ENCODE measurements at regions not wholly inside any gene's neighbourhood (a gene's known extent, or its start where the extent isn't known, plus 50 kb on each side); places are given as distances from the start of the nearest gene placed in this dataset.

DNA sequence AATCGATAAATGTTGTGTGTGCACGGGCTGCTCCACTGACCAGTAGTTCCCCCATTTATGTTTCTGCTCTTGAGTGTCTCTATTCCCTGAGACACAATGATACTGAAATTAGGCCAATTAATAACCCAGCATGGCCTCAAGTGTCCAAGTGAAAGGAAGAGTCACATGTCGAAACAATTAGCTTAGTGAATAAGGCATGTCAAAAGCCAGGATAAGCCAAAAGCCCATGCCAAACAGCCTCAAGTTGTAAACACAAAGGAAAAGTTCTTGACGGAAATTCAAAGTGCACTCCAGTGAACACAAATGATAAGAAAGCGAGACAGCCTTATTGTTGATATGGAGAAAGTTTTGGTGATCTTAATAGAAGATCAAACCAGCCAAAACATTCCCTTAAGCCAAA lies 167.1 kb upstream of the C1QTNF7 start:
- no peak overlapping the region for H3K4me3 ChIP-seq (ENCODE audit: low read length)
- H3K36me3 ChIP-seq (replicated peaks; ENCODE audit: insufficient read depth, low read length), result no peaks in the 10 kb centered on the region
- H3K9me2 ChIP-seq (replicated peaks; ENCODE audit: insufficient read depth, low read length), result no peaks in the 10 kb centered on the region
- H3K27ac ChIP-seq (ENCODE audit: low read length), result no peak overlapping the region
- H3K9ac ChIP-seq (ENCODE audit: low read length), result no peak overlapping the region
- H3K9me3 ChIP-seq (replicated peaks; ENCODE audit: insufficient read depth, low read length), result no peaks in the 10 kb centered on the region
- no peak for DNase-seq
- H4K20me1 ChIP-seq (ENCODE audit: insufficient read depth, low read length), result no peaks in the 10 kb centered on the region
- H3K79me2 ChIP-seq (ENCODE audit: low read length), result no peaks in the 10 kb centered on the region
- H3K4me1 ChIP-seq (ENCODE audit: low read length), result no peaks in the 10 kb centered on the region
- no peak overlapping the region for H3K4me2 ChIP-seq (ENCODE audit: low read depth, low read length)
- TF ChIP-seq EZH2 (optimal IDR thresholded peaks at IDR 0.05; ENCODE audit: low read depth, low read length) (no peak), EZH2phosphoT487 (IDR thresholded peaks at IDR 0.05; ENCODE audit: low read length) (no peak)
- TF ChIP-seq, protein P1, sequence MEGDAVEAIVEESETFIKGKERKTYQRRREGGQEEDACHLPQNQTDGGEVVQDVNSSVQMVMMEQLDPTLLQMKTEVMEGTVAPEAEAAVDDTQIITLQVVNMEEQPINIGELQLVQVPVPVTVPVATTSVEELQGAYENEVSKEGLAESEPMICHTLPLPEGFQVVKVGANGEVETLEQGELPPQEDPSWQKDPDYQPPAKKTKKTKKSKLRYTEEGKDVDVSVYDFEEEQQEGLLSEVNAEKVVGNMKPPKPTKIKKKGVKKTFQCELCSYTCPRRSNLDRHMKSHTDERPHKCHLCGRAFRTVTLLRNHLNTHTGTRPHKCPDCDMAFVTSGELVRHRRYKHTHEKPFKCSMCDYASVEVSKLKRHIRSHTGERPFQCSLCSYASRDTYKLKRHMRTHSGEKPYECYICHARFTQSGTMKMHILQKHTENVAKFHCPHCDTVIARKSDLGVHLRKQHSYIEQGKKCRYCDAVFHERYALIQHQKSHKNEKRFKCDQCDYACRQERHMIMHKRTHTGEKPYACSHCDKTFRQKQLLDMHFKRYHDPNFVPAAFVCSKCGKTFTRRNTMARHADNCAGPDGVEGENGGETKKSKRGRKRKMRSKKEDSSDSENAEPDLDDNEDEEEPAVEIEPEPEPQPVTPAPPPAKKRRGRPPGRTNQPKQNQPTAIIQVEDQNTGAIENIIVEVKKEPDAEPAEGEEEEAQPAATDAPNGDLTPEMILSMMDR (IDR thresholded peaks at IDR 0.05; ENCODE audit: low read length), result no peak
- no peak overlapping the region for H2AFZ ChIP-seq (ENCODE audit: low read length)
- no peaks in the 10 kb centered on the region for H3F3A ChIP-seq (ENCODE audit: insufficient read depth, low read length)
- no peaks in the 10 kb centered on the region for H3K27me3 ChIP-seq (replicated peaks; ENCODE audit: insufficient read depth, low read length)

DNA sequence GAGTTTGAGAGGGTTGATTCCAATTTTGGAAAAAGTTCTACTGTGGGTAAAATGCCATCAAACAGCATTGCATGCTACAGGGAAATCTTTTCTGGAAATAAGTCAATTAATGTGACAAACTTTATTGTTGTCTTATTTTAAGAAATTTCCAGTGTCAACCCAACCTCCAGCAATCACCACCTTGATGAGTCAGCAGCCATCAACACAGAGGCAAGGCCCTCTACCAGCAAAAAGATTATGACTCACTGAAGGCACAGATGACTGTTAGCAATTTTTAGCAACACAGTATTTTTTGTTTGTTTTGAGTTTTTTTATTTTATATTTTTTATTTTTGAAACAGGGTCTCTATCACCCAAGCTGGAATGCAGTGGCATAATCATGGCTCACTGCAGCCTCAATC lies 165.4 kb upstream of the C1QTNF7 start:
- no peaks in the 10 kb centered on the region for H3K9me3 ChIP-seq (replicated peaks; ENCODE audit: insufficient read depth, low read length)
- TF ChIP-seq EZH2phosphoT487 (IDR thresholded peaks at IDR 0.05; ENCODE audit: low read length), result no peak
- no peak for TF ChIP-seq EZH2 (optimal IDR thresholded peaks at IDR 0.05; ENCODE audit: low read depth, low read length)
- TF ChIP-seq, protein P1 (IDR thresholded peaks at IDR 0.05; ENCODE audit: low read length), result no peak
- H3K4me3 ChIP-seq (ENCODE audit: low read length), result no peak overlapping the region
- H3K9ac ChIP-seq (ENCODE audit: low read length), result no peak overlapping the region
- H3F3A ChIP-seq (ENCODE audit: insufficient read depth, low read length), result no peaks in the 10 kb centered on the region
- no peaks in the 10 kb centered on the region for H3K9me2 ChIP-seq (replicated peaks; ENCODE audit: insufficient read depth, low read length)
- H3K36me3 ChIP-seq (replicated peaks; ENCODE audit: insufficient read depth, low read length), result no peaks in the 10 kb centered on the region
- H2AFZ ChIP-seq (ENCODE audit: low read length), result no peak overlapping the region
- H3K4me1 ChIP-seq (ENCODE audit: low read length), result no peaks in the 10 kb centered on the region
- no peak overlapping the region for H3K4me2 ChIP-seq (ENCODE audit: low read depth, low read length)
- H3K27me3 ChIP-seq (replicated peaks; ENCODE audit: insufficient read depth, low read length), result no peaks in the 10 kb centered on the region
- no peak for DNase-seq
- no peaks in the 10 kb centered on the region for H3K79me2 ChIP-seq (ENCODE audit: low read length)
- H3K27ac ChIP-seq (ENCODE audit: low read length), result no peak overlapping the region
- no peaks in the 10 kb centered on the region for H4K20me1 ChIP-seq (ENCODE audit: insufficient read depth, low read length)

DNA sequence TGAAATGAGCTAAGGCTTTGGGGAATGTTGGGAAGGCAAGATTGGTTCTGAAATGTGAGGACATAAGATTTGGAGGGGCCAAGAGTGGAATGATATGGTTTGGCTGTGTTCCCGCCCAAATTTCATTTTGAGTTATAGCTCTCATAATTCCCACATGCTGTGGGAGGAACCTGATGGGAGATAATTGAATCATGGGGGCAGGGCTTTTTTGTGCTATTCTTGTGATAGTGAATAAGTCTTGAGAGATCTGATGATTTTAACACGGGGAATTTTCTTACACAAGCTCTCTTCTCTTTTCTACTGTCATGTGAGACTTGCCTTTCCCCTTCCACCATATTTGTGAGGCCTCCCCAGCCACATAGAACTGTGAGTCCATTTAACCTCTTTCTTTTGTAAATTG lies 157.6 kb upstream of the C1QTNF7 start:
- H3K9me2 ChIP-seq (replicated peaks; ENCODE audit: insufficient read depth, low read length), result no peaks in the 10 kb centered on the region
- DNase-seq, result no peak
- H3K79me2 ChIP-seq (ENCODE audit: low read length), result no peaks in the 10 kb centered on the region
- no peaks in the 10 kb centered on the region for H3K36me3 ChIP-seq (replicated peaks; ENCODE audit: insufficient read depth, low read length)
- H3K4me3 ChIP-seq (ENCODE audit: low read length), result no peak overlapping the region
- no peaks in the 10 kb centered on the region for H4K20me1 ChIP-seq (ENCODE audit: insufficient read depth, low read length)
- no peak for TF ChIP-seq EZH2phosphoT487 (IDR thresholded peaks at IDR 0.05; ENCODE audit: low read length)
- TF ChIP-seq, protein P1 (IDR thresholded peaks at IDR 0.05; ENCODE audit: low read length), result no peak
- TF ChIP-seq EZH2 (optimal IDR thresholded peaks at IDR 0.05; ENCODE audit: low read depth, low read length), result no peak
- no peaks in the 10 kb centered on the region for H3F3A ChIP-seq (ENCODE audit: insufficient read depth, low read length)
- H3K9me3 ChIP-seq (replicated peaks; ENCODE audit: insufficient read depth, low read length), result no peaks in the 10 kb centered on the region
- H2AFZ ChIP-seq (ENCODE audit: low read length), result no peak overlapping the region
- H3K9ac ChIP-seq (ENCODE audit: low read length), result no peak overlapping the region
- no peak overlapping the region for H3K4me2 ChIP-seq (ENCODE audit: low read depth, low read length)
- H3K27me3 ChIP-seq (replicated peaks; ENCODE audit: insufficient read depth, low read length), result no peaks in the 10 kb centered on the region
- no peaks in the 10 kb centered on the region for H3K4me1 ChIP-seq (ENCODE audit: low read length)
- H3K27ac ChIP-seq (ENCODE audit: low read length), result no peak overlapping the region
